Astrocyte (in vitro differentiated cells and primary cell): ENCODE measurements at regions not wholly inside any gene's neighbourhood (a gene's known extent, or its start where the extent isn't known, plus 50 kb on each side); places are given as distances from the start of the nearest gene placed in this dataset.

ENCODE experiments used
- DNase-seq: peaks from one replicate; pipeline ENCODE4 v3.0.0-alpha.2; 2010; ENCODE audit warnings: low read depth
- FAIRE-seq: peaks from 2 replicates; lab custom pipeline; 2011; peaks lifted over from hg19 to GRCh38; lab: Jason Lieb, UNC
- H2AFZ ChIP-seq: 2 replicates; pipeline ENCODE4 v1.6.0; 2012; ENCODE audit warnings: low read depth, low read length, inconsistent platforms
- H3K27ac ChIP-seq: 2 replicates; pipeline ENCODE4 v1.5.1; 2011; ENCODE audit warnings: low read depth, low read length, inconsistent platforms
- H3K27me3 ChIP-seq: 2 replicates; pipeline ENCODE4 v1.6.0; 2011; ENCODE audit warnings: low read length, inconsistent platforms; ENCODE audit not compliant: insufficient read depth
- H3K36me3 ChIP-seq: 2 replicates; pipeline ENCODE4 v1.5.1; 2011; ENCODE audit warnings: low read length, inconsistent platforms; ENCODE audit not compliant: insufficient read depth
- H3K4me1 ChIP-seq: 2 replicates; pipeline ENCODE4 v1.5.1; 2011; ENCODE audit warnings: low read length, inconsistent platforms; ENCODE audit not compliant: insufficient read depth
- H3K4me2 ChIP-seq: 2 replicates; pipeline ENCODE4 v1.6.0; 2012; ENCODE audit warnings: low read length, inconsistent platforms
- H3K4me3 ChIP-seq: 2 replicates; pipeline ENCODE4 v1.5.1; 2011; ENCODE audit warnings: low read depth, mild to moderate bottlenecking, low read length, inconsistent platforms; ENCODE audit not compliant: insufficient read depth
- H3K79me2 ChIP-seq: 2 replicates; pipeline ENCODE4 v1.6.0; 2012; ENCODE audit warnings: mild to moderate bottlenecking, low read length, inconsistent platforms; ENCODE audit not compliant: insufficient read depth
- H3K9ac ChIP-seq: 2 replicates; pipeline ENCODE4 v1.6.0; 2012; ENCODE audit warnings: mild to moderate bottlenecking, low read length, inconsistent platforms
- H3K9me3 ChIP-seq: 2 replicates; pipeline ENCODE4 v1.5.1; 2012; ENCODE audit warnings: low read depth, mild to moderate bottlenecking, low read length, inconsistent platforms; ENCODE audit not compliant: insufficient read depth
- H4K20me1 ChIP-seq: 2 replicates; pipeline ENCODE4 v1.6.0; 2012; ENCODE audit warnings: low read length, inconsistent platforms; ENCODE audit not compliant: insufficient read depth
- H3K27ac Mint-ChIP-seq: one replicate; pipeline ENCODE4 v1.8.0; 2021; ENCODE audit warnings: mild to moderate bottlenecking, mixed read lengths; ENCODE audit not compliant: unreplicated experiment
- H3K27me3 Mint-ChIP-seq: one replicate; pipeline ENCODE4 v1.8.0; 2021; ENCODE audit warnings: low read depth, mixed read lengths; ENCODE audit not compliant: unreplicated experiment
- H3K36me3 Mint-ChIP-seq: one replicate; pipeline ENCODE4 v1.8.0; 2021; ENCODE audit warnings: low read depth, mixed read lengths; ENCODE audit not compliant: unreplicated experiment
- H3K4me1 Mint-ChIP-seq: one replicate; pipeline ENCODE4 v1.8.0; 2021; ENCODE audit warnings: low read depth, mixed read lengths; ENCODE audit not compliant: unreplicated experiment
- H3K4me3 Mint-ChIP-seq: one replicate; pipeline ENCODE4 v1.8.0; 2021; ENCODE audit warnings: mild to moderate bottlenecking, moderate library complexity, mixed read lengths; ENCODE audit not compliant: unreplicated experiment
- H3K9me3 Mint-ChIP-seq: one replicate; pipeline ENCODE4 v1.8.0; 2021; ENCODE audit warnings: mild to moderate bottlenecking, mixed read lengths; ENCODE audit not compliant: unreplicated experiment
- CTCF ChIP-seq: IDR thresholded peaks from 2 replicates; pipeline ENCODE4 v1.5.1; 2011; ENCODE audit warnings: low read depth, mild to moderate bottlenecking, inconsistent platforms, low read length, moderate library complexity; ENCODE audit not compliant: insufficient read depth
- EZH2 ChIP-seq: IDR thresholded peaks from 2 replicates; pipeline ENCODE4 v1.6.1; 2012; ENCODE audit warnings: mild to moderate bottlenecking, low read length, inconsistent platforms; ENCODE audit not compliant: insufficient read depth

- H4K20me1 ChIP-seq = no peaks in the 10 kb centered on the region
- Mint-ChIP-seq H3K36me3 (no peaks in the 10 kb centered on the region), H3K4me1 (peaks cover 3% of the 10 kb centered on the region), H3K27ac (no peak overlapping the region), H3K9me3 (peaks cover 2% of the 10 kb centered on the region), H3K4me3 (no peak overlapping the region), H3K27me3 (peaks cover 9% of the 10 kb centered on the region)
- H3K36me3 ChIP-seq = no peaks in the 10 kb centered on the region
- H3K9me3 ChIP-seq = no peaks in the 10 kb centered on the region
- no peak overlapping the region for H3K4me2 ChIP-seq
- H3K27ac ChIP-seq = no peak overlapping the region
- no peak overlapping the region for H3K9ac ChIP-seq
- no peak for FAIRE-seq
- TF ChIP-seq EZH2 = no peak
- DNase-seq = no peak
- H2AFZ ChIP-seq = no peak overlapping the region
- no peak overlapping the region for H3K4me3 ChIP-seq
- peaks cover 2% of the 10 kb centered on the region for H3K27me3 ChIP-seq
- H3K4me1 ChIP-seq = no peaks in the 10 kb centered on the region
- no peaks in the 10 kb centered on the region for H3K79me2 ChIP-seq
Measured at GRCh38 chr1:232319072-232319471, 310.9 kb downstream of the SIPA1L2 start.

- TF ChIP-seq CTCF (no peak), EZH2 (no peak)
- Histone ChIP-seq H3K9ac (no peak overlapping the region), H2AFZ (no peak overlapping the region), H3K4me3 (no peak overlapping the region), H3K27ac (no peak overlapping the region), H3K9me3 (no peaks in the 10 kb centered on the region), H3K36me3 (no peaks in the 10 kb centered on the region), H4K20me1 (no peaks in the 10 kb centered on the region), H3K4me1 (no peaks in the 10 kb centered on the region), H3K79me2 (no peaks in the 10 kb centered on the region), H3K27me3 (peaks cover 2% of the 10 kb centered on the region), H3K4me2 (no peak overlapping the region)
- H3K9me3 Mint-ChIP-seq = peaks cover 8% of the 10 kb centered on the region
- H3K4me1 Mint-ChIP-seq = peaks cover 3% of the 10 kb centered on the region
- no peaks in the 10 kb centered on the region for H3K36me3 Mint-ChIP-seq
- H3K27ac Mint-ChIP-seq = no peak overlapping the region
- FAIRE-seq (no peak), DNase-seq (no peak)
- H3K4me3 Mint-ChIP-seq = no peak overlapping the region
- peaks cover 9% of the 10 kb centered on the region for H3K27me3 Mint-ChIP-seq
Measured at GRCh38 chr1:232318143-232318542, 311.8 kb downstream of the SIPA1L2 start.

GRCh38 chr1:232317350-232317749 is 312.6 kb downstream of the SIPA1L2 start:
- FAIRE-seq (no peak), DNase-seq (no peak)
- no peak overlapping the region for H3K4me2 ChIP-seq
- no peak overlapping the region for H3K4me3 Mint-ChIP-seq
- no peak overlapping the region for H3K9ac ChIP-seq
- H3K9me3 ChIP-seq = no peaks in the 10 kb centered on the region
- H3K27ac ChIP-seq = no peak overlapping the region
- peaks cover 9% of the 10 kb centered on the region for H3K9me3 Mint-ChIP-seq
- no peak overlapping the region for H3K27ac Mint-ChIP-seq
- no peaks in the 10 kb centered on the region for H3K36me3 ChIP-seq
- H3K4me1 Mint-ChIP-seq = peaks cover 3% of the 10 kb centered on the region
- no peak overlapping the region for H2AFZ ChIP-seq
- TF ChIP-seq CTCF (no peak), EZH2 (no peak)
- H3K4me3 ChIP-seq = no peak overlapping the region
- H4K20me1 ChIP-seq = no peaks in the 10 kb centered on the region
- H3K36me3 Mint-ChIP-seq = no peaks in the 10 kb centered on the region
- H3K27me3 Mint-ChIP-seq = peaks cover 6% of the 10 kb centered on the region
- peaks cover 2% of the 10 kb centered on the region for H3K27me3 ChIP-seq
- H3K79me2 ChIP-seq = no peaks in the 10 kb centered on the region
- H3K4me1 ChIP-seq = no peaks in the 10 kb centered on the region
